H1 (cell line): ENCODE measurements at regions not wholly inside any gene's neighbourhood (a gene's known extent, or its start where the extent isn't known, plus 50 kb on each side); places are given as distances from the start of the nearest gene placed in this dataset.

Experiments
- CTCF ChIA-PET: fragments of 300-600 bp; sonication (Branson Sonifier 250); formaldehyde crosslinking; loops from one replicate; lab custom pipeline; 2021; ENCODE audit not compliant: partially characterized antibody; lab: Charles Lee
- POLR2A ChIA-PET: fragments of 300-600 bp; sonication (Branson Sonifier 250); formaldehyde crosslinking; loops from one replicate; lab custom pipeline; 2021; ENCODE audit warnings: inconsistent platforms; ENCODE audit not compliant: partially characterized antibody; lab: Charles Lee
- DNase-seq, 2 experiments: peaks; one replicate each; pipeline versions ENCODE4 v3.0.0 to v3.0.0-alpha.2; 2010 to 2022; ENCODE audit warnings: low spot score in 2 of 2, low read depth in 1 of 2, mixed read lengths in 1 of 2
- FAIRE-seq: peaks from 2 replicates; lab custom pipeline; 2011; peaks lifted over from hg19 to GRCh38; lab: Jason Lieb, UNC
- H2AFZ ChIP-seq: 2 replicates; pipeline ENCODE4 v1.8.1; 2012; ENCODE audit warnings: low read length, inconsistent platforms
- H2AK5ac ChIP-seq: 2 replicates; pipeline ENCODE4 v1.6.1; 2013; ENCODE audit warnings: low read depth, low read length
- H2BK120ac ChIP-seq: replicated peaks from 2 replicates; pipeline ENCODE3; 2013; ENCODE audit warnings: low read depth, low read length, inconsistent platforms
- H2BK12ac ChIP-seq: 2 replicates; pipeline ENCODE4 v1.6.1; 2013; ENCODE audit warnings: low read depth, low read length
- H2BK15ac ChIP-seq: 2 replicates; pipeline ENCODE4 v1.6.1; 2013; ENCODE audit warnings: low read length
- H2BK20ac ChIP-seq: 2 replicates; pipeline ENCODE4 v1.6.1; 2013; ENCODE audit warnings: low read length
- H2BK5ac ChIP-seq: 2 replicates; pipeline ENCODE4 v1.6.1; 2013; ENCODE audit warnings: low read depth, low read length
- H3K14ac ChIP-seq: 2 replicates; pipeline ENCODE4 v1.6.1; 2013; ENCODE audit warnings: inconsistent platforms; ENCODE audit not compliant: insufficient read length
- H3K18ac ChIP-seq: 2 replicates; pipeline ENCODE4 v1.6.1; 2013; ENCODE audit warnings: low read length; ENCODE audit errors: extremely low read depth
- H3K23ac ChIP-seq: 2 replicates; pipeline ENCODE4 v1.6.1; 2013; ENCODE audit warnings: inconsistent platforms; ENCODE audit not compliant: insufficient read length
- H3K23me2 ChIP-seq: 2 replicates; pipeline ENCODE4 v1.6.1; 2013; ENCODE audit warnings: low read depth, low read length
- H3K27ac ChIP-seq: 2 replicates; pipeline ENCODE4 v1.6.1; 2011; ENCODE audit warnings: low read depth, low read length, inconsistent platforms
- H3K27me3 ChIP-seq, 4 experiments: replicated peaks in 1 of 4; 1 replicate in 1 of 4; 2 replicates in 3 of 4; pipeline versions ENCODE4 v1.6.1 to v1.8.1; 2011 to 2013; ENCODE audit warnings: low read length in 3 of 4, mild to moderate bottlenecking in 3 of 4, inconsistent platforms in 2 of 4, mixed read lengths in 2 of 4, moderate library complexity in 1 of 4; ENCODE audit not compliant: control insufficient read depth in 3 of 4, insufficient read depth in 3 of 4; ENCODE audit errors: extremely low read depth in 1 of 4
- H3K36me3 ChIP-seq, 4 experiments: 2 replicates each; pipeline versions ENCODE4 v1.6.1 to v1.8.1; 2011 to 2013; ENCODE audit warnings: mild to moderate bottlenecking in 4 of 4, low read length in 3 of 4, moderate library complexity in 2 of 4, control low read depth in 1 of 4, inconsistent platforms in 1 of 4; ENCODE audit not compliant: insufficient read depth in 4 of 4, control insufficient read depth in 2 of 4
- H3K4ac ChIP-seq: replicated peaks from 2 replicates; pipeline ENCODE3; 2013; ENCODE audit warnings: low read length, low read depth, mixed read lengths, inconsistent platforms; ENCODE audit not compliant: insufficient read length
- H3K4me1 ChIP-seq, 4 experiments: replicated peaks in 1 of 4; 1 replicate in 1 of 4; 2 replicates in 3 of 4; pipeline versions ENCODE4 v1.6.1 to v1.8.1; 2011 to 2013; ENCODE audit warnings: low read length in 3 of 4, inconsistent platforms in 2 of 4, mixed read lengths in 1 of 4; ENCODE audit not compliant: insufficient read depth in 4 of 4, control insufficient read depth in 3 of 4
- H3K4me2 ChIP-seq, 2 experiments: 2 replicates each; pipeline versions ENCODE4 v1.6.1 to v1.8.1; 2011 to 2013; ENCODE audit warnings: low read depth in 2 of 2, low read length in 2 of 2, control low read depth in 1 of 2, inconsistent platforms in 1 of 2, mild to moderate bottlenecking in 1 of 2; ENCODE audit not compliant: insufficient read depth in 1 of 2
- H3K4me3 ChIP-seq, 4 experiments: fragments of 200-600, 300-600 bp in 1 of 4; sonication (generic), shearing (Covaris generic), sonication (Bioruptor Twin) in 1 of 4; 2 replicates each; pipeline versions ENCODE4 v1.5.1 to v1.8.1; 2011 to 2016; ENCODE audit warnings: low read length in 4 of 4, low read depth in 3 of 4, control low read depth in 2 of 4, inconsistent platforms in 2 of 4, mild to moderate bottlenecking in 2 of 4, mixed read lengths in 1 of 4, moderate library complexity in 1 of 4; ENCODE audit not compliant: insufficient read depth in 2 of 4; ENCODE audit errors: extremely low read depth in 1 of 4
- H3K56ac ChIP-seq: replicated peaks from 2 replicates; pipeline ENCODE3; 2013; ENCODE audit warnings: low read depth, mild to moderate bottlenecking, mixed read lengths, low read length, inconsistent platforms; ENCODE audit not compliant: insufficient read length
- H3K79me1 ChIP-seq: 2 replicates; pipeline ENCODE4 v1.6.1; 2013; ENCODE audit warnings: low read depth, low read length, control low read depth
- H3K79me2 ChIP-seq, 2 experiments: 2 replicates each; pipeline versions ENCODE4 v1.6.1 to v1.8.1; 2012 to 2013; ENCODE audit warnings: low read length in 2 of 2, mild to moderate bottlenecking in 2 of 2, inconsistent platforms in 1 of 2; ENCODE audit not compliant: insufficient read depth in 2 of 2, control insufficient read depth in 1 of 2
- H3K9ac ChIP-seq, 4 experiments: replicated peaks in 1 of 4; 1 replicate in 1 of 4; 2 replicates in 3 of 4; pipeline versions ENCODE4 v1.6.1 to v1.8.1; 2011 to 2013; ENCODE audit warnings: low read depth in 3 of 4, low read length in 3 of 4, control low read depth in 2 of 4, mild to moderate bottlenecking in 2 of 4, moderate library complexity in 2 of 4, inconsistent platforms in 1 of 4; ENCODE audit errors: extremely low read depth in 1 of 4
- H3K9me3 ChIP-seq, 2 experiments: 2 replicates each; pipeline versions ENCODE4 v1.6.1 to v1.8.1; 2012 to 2013; ENCODE audit warnings: mild to moderate bottlenecking in 2 of 2, moderate library complexity in 2 of 2, control low read depth in 1 of 2, inconsistent platforms in 1 of 2, low read depth in 1 of 2, low read length in 1 of 2, mixed read lengths in 1 of 2; ENCODE audit not compliant: insufficient read depth in 2 of 2
- H4K20me1 ChIP-seq, 2 experiments: replicated peaks in 1 of 2; 2 replicates each; pipeline versions ENCODE3 to v1.8.1; 2011 to 2013; ENCODE audit warnings: inconsistent platforms in 2 of 2, low read length in 2 of 2, mild to moderate bottlenecking in 1 of 2; ENCODE audit not compliant: insufficient read depth in 2 of 2, control insufficient read depth in 1 of 2
- H4K5ac ChIP-seq: 2 replicates; pipeline ENCODE4 v1.6.1; 2013; ENCODE audit warnings: low read length, low read depth, mixed read lengths, inconsistent platforms; ENCODE audit not compliant: insufficient read length
- H4K8ac ChIP-seq: 2 replicates; pipeline ENCODE4 v1.8.0; 2013; ENCODE audit warnings: mild to moderate bottlenecking, moderate library complexity, low read length, inconsistent platforms; ENCODE audit not compliant: insufficient read depth; ENCODE audit errors: extremely low read depth
- H4K91ac ChIP-seq: replicated peaks from 2 replicates; pipeline ENCODE3; 2013; ENCODE audit warnings: low read length, mixed read lengths, inconsistent platforms; ENCODE audit not compliant: insufficient read length
- EGR1 ChIP-seq: IDR thresholded peaks from 2 replicates; pipeline ENCODE4 v1.6.1; 2011; ENCODE audit warnings: low read depth, low read length, borderline replicate concordance
- GTF2F1 ChIP-seq: IDR thresholded peaks from 2 replicates; pipeline ENCODE4 v1.6.1; 2012; ENCODE audit warnings: low read depth, low read length, improper control_type of control experiment, borderline replicate concordance
- WGBS, 2 experiments: shearing (Covaris generic) in 1 of 2; methylation state at CpG; one replicate each; pipeline versions ENCODE4 v1.1.6 to v1.1.7; 2013 to 2015; ENCODE audit warnings: low lambda C conversion rate in 2 of 2, mixed read lengths in 2 of 2, inconsistent platforms in 1 of 2, low coverage in 1 of 2, missing lambda C conversion rate in 1 of 2; ENCODE audit not compliant: insufficient replicate concordance in 2 of 2, insufficient coverage in 1 of 2, insufficient read length in 1 of 2; ENCODE audit errors: extremely low coverage in 1 of 2, missing lambda C conversion rate in 1 of 2; 5-methylcytosine and 5-hydroxymethylcytosine counted together

DNA sequence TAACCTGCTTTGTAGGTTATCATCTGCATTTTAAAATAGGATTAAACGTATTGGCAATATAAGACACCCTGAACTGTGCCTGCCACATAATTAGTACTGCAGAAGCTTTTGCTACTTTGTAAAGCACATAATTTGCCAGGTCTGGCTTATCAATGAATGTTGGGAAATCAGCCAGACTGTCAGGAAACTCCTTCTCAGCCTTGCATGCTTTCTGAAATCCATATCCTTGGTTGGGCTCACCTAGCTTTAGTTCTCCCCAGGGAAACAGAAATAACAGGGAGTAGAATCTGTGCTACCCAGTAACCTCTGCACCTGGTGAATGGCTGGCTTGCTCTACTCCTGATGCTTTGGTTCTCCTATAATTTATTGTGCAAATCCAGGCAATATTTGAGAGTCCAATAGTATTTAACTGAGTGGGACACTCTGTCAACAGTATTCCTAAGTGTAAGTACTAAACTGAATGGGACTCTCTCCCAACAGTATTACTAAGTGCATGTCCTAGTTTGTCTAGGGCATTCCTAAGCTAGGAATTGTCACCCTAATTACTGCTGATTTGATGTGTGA is 354.5 kb downstream of the WDR72 start:
- Histone ChIP-seq H2AFZ (no peak overlapping the region), H3K36me3 (no peaks in the 10 kb centered on the region), H4K5ac (no peak overlapping the region), H2BK12ac (no peak overlapping the region), H3K56ac (no peak overlapping the region), H2BK120ac (no peak overlapping the region), H3K79me2 (no peaks in the 10 kb centered on the region), H4K8ac (no peak overlapping the region), H4K91ac (no peak overlapping the region), H2BK15ac (no peak overlapping the region), H3K79me1 (no peaks in the 10 kb centered on the region), H3K9me3 (no peaks in the 10 kb centered on the region), H3K4me2 (no peak overlapping the region), H3K9ac (no peak overlapping the region), H3K18ac (no peak overlapping the region), H3K23me2 (no peaks in the 10 kb centered on the region), H2BK20ac (no peak overlapping the region), H3K14ac (no peak overlapping the region), H2AK5ac (no peak overlapping the region), H4K20me1 (no peaks in the 10 kb centered on the region), H3K4me1 (0 out of 7 replicates have a peak, but pooled peaks cover 0 to 3% (median 0%) of the 10 kb centered on the region in 4 experiments), H3K27me3 (no peaks in the 10 kb centered on the region), H2BK5ac (no peak overlapping the region), H3K23ac (no peak overlapping the region), H3K4ac (no peak overlapping the region), H3K4me3 (no peak overlapping the region), H3K27ac (no peak overlapping the region)
- ChIA-PET POLR2A (no interaction called here), CTCF (interaction anchor here (1.3 kb wide), 1 partner anchor 20 kb away, joined by 5 read pairs; no protein-coding TSS in a partner anchor)
- TF ChIP-seq EGR1 (no peak), GTF2F1 (no peak)
- WGBS, 2 experiments, result 79% methylated on average over 1 of the region's 1 CpG; no CpG with 5 or more reads in 1 of the 2 experiments
- FAIRE-seq (no peak), DNase-seq (no peak)
